ENCODE measurements at regions not wholly inside any gene's neighbourhood (a gene's known extent, or its start where the extent isn't known, plus 50 kb on each side); places are given as distances from the start of the nearest gene placed in this dataset.

- TF ChIP-seq POLR2A (IDR thresholded peaks at IDR 0.05) = no peak
- TF ChIP-seq CTCF (IDR thresholded peaks at IDR 0.05) = no peak
These were observed 81.5 kb upstream of the FN1 start for GRCh38 chr2:215517391-215517790.

All from body of pancreas (tissue), 4 donors.